HG02588 (cell line): ENCODE measurements at regions not wholly inside any gene's neighbourhood (a gene's known extent, or its start where the extent isn't known, plus 50 kb on each side); places are given as distances from the start of the nearest gene placed in this dataset.
"Not testable (repeated sequence)": the region's sequence is repeated elsewhere in the genome, so short reads cannot be mapped to it uniquely, and the experiment has no call there.

ENCODE experiments used
- ATAC-seq: cut with Tn5 transposase; IDR thresholded peaks from one replicate; pipeline ENCODE4 v1.9.1; 2021; ENCODE audit warnings: mild to moderate bottlenecking, moderate library complexity; ENCODE audit not compliant: unreplicated experiment

- ATAC-seq, result no peak
Observed at GRCh38 chr9:75456698-75457097, 368.4 kb downstream of the OSTF1 start.

DNA sequence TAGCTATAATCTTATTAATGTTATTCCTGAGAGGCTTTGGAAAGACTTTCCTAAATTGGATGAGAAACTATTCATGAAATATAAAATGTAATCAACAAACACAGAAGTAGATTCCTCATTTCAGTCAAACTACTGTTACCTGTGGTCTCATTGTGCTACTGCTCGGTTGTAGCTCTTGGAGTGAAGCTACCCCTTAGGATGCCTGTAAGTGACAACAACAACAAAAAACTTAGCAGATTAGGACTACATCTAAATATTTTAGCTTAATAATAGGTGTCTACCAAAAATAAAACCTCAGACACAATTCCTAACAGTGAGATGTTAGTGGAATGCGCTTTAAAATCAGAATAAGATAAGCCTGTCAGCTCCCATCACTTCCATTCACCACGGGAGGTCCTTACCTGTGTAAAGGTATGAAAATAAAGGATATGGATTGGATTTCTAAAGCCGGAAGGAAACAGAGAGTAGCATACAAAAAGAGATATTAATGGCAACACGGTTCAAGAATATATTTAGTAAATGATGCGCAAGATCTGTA lies 369.2 kb downstream of the OSTF1 start:
- ATAC-seq, result no peak

- not testable (repeated sequence) for ATAC-seq
Observed at GRCh38 chr9:75459311-75459710, 371.0 kb downstream of the OSTF1 start.

GRCh38 chr9:75461183-75461582 lies 372.9 kb downstream of the OSTF1 start:
- ATAC-seq, result no peak

- ATAC-seq, result no peak
Observed at GRCh38 chr9:75462866-75463265, 374.6 kb downstream of the OSTF1 start.

DNA sequence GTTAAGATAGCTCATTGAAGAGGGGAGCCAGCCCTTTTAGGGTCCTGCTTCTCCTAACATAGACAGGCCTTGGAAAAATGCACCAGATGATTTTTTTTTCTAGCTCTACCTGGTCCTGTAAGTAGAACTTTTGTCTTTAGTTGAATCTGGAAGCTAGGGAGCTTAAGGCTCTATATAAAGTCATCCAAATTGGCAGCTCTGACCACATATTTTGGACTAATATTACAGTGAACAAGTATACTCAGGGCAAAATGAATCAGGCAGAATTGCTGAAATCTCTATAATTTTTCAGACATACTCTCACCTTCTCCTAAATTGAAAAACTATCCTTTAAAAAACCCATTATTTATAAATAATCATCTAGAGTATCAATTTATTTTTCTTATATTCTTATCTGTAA lies 375.6 kb downstream of the OSTF1 start:
- ATAC-seq, result no peak

DNA sequence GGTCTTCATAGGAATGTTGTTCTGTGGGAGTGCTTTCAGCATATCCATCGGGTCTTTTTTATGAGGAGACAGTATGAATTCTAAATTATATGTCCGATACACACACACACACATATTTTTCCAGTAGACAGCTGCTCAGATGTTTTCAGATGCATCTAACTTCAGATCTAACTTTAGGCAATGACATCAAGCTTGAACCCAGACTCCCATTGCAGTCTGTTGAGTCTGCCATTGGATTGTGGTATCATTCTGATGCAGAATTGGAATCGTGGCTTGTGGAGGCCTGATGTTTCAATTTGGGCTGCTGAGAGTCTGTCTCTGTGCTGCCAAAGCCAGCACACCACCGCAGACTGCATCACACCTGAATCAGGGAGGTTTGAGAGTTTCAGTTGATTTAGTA lies 376.4 kb downstream of the OSTF1 start:
- no peak for ATAC-seq

GRCh38 chr9:75467142-75467541 lies 378.8 kb downstream of the OSTF1 start:
- no peak for ATAC-seq

GRCh38 chr9:75471549-75472114 lies 383.3 kb downstream of the OSTF1 start:
- ATAC-seq, result no peak

GRCh38 chr9:75482566-75482965 lies 394.3 kb downstream of the OSTF1 start:
- no peak for ATAC-seq

DNA sequence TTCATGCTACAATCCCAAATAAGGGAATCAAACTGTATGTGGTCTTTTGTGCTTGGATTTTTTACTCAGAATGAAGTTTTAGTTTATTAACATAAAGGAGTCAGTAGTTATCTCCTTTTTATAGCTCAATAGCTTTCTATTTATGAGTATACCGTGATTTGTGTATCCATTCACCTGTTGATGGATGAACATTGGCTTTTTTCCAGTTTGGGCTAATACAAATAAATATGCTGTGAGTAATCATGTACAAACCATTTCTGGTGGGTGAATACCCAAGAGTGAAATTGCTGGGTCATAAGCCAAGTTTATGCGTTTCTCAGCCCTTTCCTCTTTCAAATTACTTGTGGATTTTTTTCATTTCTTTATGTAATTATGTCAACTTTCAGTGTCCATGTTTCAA lies 395.3 kb downstream of the OSTF1 start:
- no peak for ATAC-seq

DNA sequence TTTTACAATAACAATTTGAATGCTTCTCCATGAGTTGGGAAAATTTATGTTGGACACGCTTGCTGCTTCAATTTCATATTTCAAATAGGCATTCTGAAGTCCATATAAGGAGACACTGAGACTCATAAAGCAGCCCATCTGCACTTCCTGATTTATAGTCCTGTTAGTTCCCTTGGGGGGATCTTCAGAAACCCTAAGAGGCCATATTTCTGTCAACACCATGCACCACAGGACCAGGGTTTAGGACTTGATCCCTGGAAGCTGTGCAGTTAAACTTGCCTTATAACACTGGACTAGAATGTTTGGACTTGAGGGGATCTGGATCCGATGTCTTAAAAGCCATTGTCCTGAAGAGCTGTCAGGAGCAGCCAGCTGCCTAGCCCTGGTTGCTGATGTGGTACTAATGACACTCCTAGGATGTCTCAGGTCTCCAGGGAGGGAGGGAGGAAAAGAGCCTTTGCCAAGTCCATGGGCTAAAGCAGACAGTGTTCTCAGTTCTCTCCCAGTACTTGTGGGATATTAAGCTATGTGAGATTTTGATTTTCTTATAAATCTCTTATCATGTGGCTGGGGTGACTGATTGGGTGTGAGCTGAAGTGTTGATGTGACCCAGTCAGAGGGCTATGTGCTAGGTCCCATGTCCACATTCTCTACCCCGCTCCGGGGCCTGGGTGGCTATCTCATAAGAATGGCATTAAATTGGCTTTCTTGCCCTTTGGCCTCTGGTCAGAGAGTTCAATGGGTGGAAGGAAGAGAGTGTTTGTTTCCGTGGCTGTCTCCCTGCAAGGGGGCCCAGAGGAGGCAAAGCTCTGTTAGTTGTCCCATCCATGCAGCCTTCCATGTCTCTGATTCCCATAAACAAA lies 399.8 kb downstream of the OSTF1 start:
- ATAC-seq, result no peak

GRCh38 chr9:75488719-75489110 lies 400.4 kb downstream of the OSTF1 start:
- ATAC-seq, result no peak

DNA sequence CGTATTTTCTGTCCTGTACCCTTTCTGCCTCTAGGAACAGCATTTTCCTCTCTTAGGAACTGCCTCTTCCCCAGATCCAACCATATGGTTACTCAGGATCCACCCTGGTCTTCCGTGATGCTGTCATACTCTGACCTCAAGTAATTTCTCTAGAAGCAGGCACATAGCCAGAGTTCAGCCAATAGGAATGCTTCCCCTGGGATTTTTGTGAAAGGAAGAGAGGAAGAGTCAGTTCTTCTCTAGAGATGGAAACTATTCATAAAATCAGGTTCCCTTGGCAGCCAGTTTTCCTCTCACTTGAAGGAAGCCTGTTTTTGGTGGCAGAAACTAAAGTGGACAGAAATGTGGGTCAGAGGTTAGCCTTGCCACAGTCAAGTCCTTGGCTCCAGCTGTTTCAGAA lies 400.1 kb upstream of the PCSK5 start:
- ATAC-seq, result no peak

GRCh38 chr9:75491533-75491932 lies 398.9 kb upstream of the PCSK5 start:
- no peak for ATAC-seq

DNA sequence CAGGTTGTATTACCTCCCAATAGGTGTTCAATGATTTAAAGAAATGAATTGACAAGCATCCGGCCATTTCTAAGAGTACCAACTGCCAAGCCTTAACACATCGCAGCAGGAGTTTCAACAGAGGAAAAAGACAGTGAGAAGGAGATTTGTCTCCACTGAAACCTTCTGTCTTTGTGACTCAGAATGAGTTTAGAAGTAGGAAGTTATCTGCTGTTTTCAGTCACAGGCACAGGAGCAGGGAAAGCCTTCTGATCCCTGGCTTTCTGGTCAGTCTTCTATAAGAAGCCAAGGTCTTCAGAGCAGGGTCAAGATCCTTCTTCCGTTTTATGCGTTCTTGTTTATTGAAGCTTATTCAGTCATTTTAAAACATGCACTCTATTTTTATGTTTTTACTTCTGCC lies 390.7 kb upstream of the PCSK5 start:
- no peak for ATAC-seq

GRCh38 chr9:75500479-75500878 lies 390.0 kb upstream of the PCSK5 start:
- ATAC-seq, result no peak

DNA sequence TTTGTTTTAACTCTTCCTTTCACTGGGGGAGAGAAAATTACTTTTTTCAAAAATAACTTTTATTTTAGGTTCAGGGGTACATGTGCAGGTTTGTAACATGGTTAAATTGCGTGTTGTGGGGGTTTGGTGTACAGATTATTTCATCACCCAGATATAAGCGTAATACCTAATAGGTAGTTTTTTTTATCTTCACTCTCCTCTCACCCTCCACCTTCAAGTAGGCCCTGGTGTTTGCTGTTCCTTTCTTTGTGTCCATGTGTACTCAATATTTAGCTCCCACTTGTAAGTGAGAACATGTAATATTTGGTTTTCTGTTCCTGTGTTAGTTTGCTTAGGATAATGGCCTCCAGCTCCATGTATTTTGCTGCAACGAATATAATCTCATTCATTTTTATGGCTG lies 389.5 kb upstream of the PCSK5 start:
- ATAC-seq, result not testable (repeated sequence)

DNA sequence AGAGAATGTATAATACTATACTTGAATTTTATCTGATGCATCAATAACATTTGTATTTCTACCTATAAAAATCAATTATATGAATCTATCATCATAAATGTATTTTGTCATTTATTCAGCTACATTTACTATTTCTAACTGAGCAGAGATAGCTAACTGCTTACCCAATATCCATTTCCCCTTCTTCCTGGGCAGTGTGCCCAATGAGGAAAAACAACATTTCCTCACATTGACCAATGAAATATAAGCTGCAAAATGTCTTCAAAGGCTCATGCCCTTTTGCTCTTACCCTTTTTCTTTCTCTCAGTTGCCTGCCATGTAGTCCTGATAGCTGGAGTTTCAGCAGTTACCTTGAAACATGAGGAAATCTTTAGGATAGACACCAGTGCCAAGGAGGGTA lies 385.8 kb upstream of the PCSK5 start:
- no peak for ATAC-seq

- ATAC-seq, result no peak
Observed at GRCh38 chr9:75505654-75506053, 384.8 kb upstream of the PCSK5 start.

- no peak for ATAC-seq
Observed at GRCh38 chr9:75529463-75529862, 361.0 kb upstream of the PCSK5 start.

DNA sequence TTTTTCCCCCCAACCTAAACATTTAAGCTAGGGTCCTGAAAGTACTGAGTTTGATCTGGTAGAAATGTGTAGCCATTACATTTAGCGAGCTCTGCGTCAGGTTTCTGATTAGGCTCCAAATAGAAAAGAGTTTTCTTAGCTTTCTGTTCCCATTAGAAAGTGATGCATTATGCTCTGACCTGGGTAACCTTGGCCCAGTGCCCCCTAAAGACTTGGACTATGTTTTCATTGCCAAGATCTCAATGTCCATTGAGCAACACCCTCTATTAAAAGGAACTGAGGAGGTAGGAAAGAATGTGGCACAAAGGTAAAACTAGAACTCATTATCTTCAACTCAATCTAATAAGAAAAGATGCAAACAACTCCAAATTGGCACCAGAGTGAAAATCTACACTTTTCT lies 358.9 kb upstream of the PCSK5 start:
- ATAC-seq, result no peak
